Loucy (cell line): ENCODE measurements at regions not wholly inside any gene's neighbourhood (a gene's known extent, or its start where the extent isn't known, plus 50 kb on each side); places are given as distances from the start of the nearest gene placed in this dataset.

Experiments
- H2AFZ ChIP-seq: fragments of 200-600 bp; sonication (generic); 2 replicates; pipeline ENCODE4 v1.6.0; 2016; ENCODE audit warnings: antibody characterized with exemption, mild to moderate bottlenecking, low read length, moderate library complexity
- H3F3A ChIP-seq: fragments of 200-600 bp; 2 replicates; pipeline ENCODE4 v1.6.0; 2016; ENCODE audit warnings: antibody characterized with exemption, low read depth, mild to moderate bottlenecking
- H3K27me3 ChIP-seq: fragments of 200-600 bp; sonication (generic); 2 replicates; pipeline ENCODE4 v1.6.1; 2014; ENCODE audit warnings: low read length, mild to moderate bottlenecking; ENCODE audit not compliant: insufficient read depth, poor library complexity, severe bottlenecking
- H3K36me3 ChIP-seq: fragments of 200-600 bp; sonication (generic); 2 replicates; pipeline ENCODE4 v1.6.1; 2016; ENCODE audit warnings: low read length; ENCODE audit not compliant: insufficient read depth
- H3K4me1 ChIP-seq: fragments of 200-600 bp; sonication (generic); 2 replicates; pipeline ENCODE4 v1.5.1; 2014; ENCODE audit warnings: low read length, mild to moderate bottlenecking; ENCODE audit not compliant: insufficient read depth, poor library complexity, severe bottlenecking
- H3K4me2 ChIP-seq: fragments of 200-600 bp; sonication (generic); 2 replicates; pipeline ENCODE4 v1.6.0; 2014; ENCODE audit warnings: antibody characterized with exemption, low read length, low read depth, mild to moderate bottlenecking; ENCODE audit not compliant: poor library complexity, severe bottlenecking
- H3K4me3 ChIP-seq: fragments of 200-600 bp; sonication (generic); 2 replicates; pipeline ENCODE4 v1.5.1; 2014; ENCODE audit warnings: low read length, mild to moderate bottlenecking, mixed read lengths; ENCODE audit not compliant: poor library complexity, severe bottlenecking
- H3K79me2 ChIP-seq: fragments of 200-600 bp; sonication (generic); 2 replicates; pipeline ENCODE4 v1.6.1; 2014; ENCODE audit warnings: low read length; ENCODE audit not compliant: insufficient read depth
- H3K9ac ChIP-seq: fragments of 200-600 bp; sonication (generic); 2 replicates; pipeline ENCODE4 v1.6.0; 2014; ENCODE audit warnings: mild to moderate bottlenecking, low read depth, low read length, moderate library complexity; ENCODE audit not compliant: poor library complexity, severe bottlenecking
- H3K9me2 ChIP-seq: fragments of 200-600 bp; sonication (generic); replicated peaks from 2 replicates; pipeline ENCODE4 v1.6.1; 2016; ENCODE audit warnings: low read depth, low read length, mixed read lengths
- H3K9me3 ChIP-seq: fragments of 200-600 bp; sonication (generic); 2 replicates; pipeline ENCODE4 v1.6.1; 2014; ENCODE audit warnings: mild to moderate bottlenecking, antibody characterized with exemption, low read length, low read depth; ENCODE audit not compliant: insufficient read depth
- H4K20me1 ChIP-seq: fragments of 200-600 bp; sonication (generic); 2 replicates; pipeline ENCODE4 v1.6.0; 2014; ENCODE audit warnings: antibody characterized with exemption, low read length, mild to moderate bottlenecking; ENCODE audit not compliant: insufficient read depth, poor library complexity, severe bottlenecking
- EZH2phosphoT487 ChIP-seq: fragments of 200-600 bp; IDR thresholded peaks from 2 replicates; pipeline ENCODE4 v1.6.1; 2018; ENCODE audit warnings: antibody characterized with exemption, mild to moderate bottlenecking, moderate library complexity, borderline replicate concordance
- TF ChIP-seq, protein P1 (sequence below): fragments of 200-600 bp; sonication (generic); conservative IDR thresholded peaks from 2 replicates; pipeline ENCODE4 v1.5.1; 2014; ENCODE audit warnings: mild to moderate bottlenecking, antibody characterized with exemption, low read length

DNA sequence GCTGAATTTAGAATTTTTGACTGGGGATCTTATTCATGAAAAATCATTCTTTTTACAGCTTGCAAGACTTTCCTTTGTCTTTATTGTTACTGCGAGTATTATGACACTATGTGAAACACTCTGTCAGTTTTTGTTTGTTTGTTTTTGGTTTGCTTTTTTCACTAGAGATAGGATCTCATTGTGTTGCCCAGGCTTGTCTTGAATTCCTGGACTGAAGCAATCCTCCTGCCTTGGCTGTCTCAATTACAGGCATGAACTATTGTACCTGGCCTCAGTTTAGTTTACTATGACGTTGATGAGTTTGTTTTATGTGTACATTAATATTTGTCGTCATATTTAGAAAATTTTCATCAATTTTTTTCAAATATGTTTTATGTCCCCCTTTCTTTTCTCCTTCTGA is 1030.0 kb upstream of the PRR20A start:
- no peak overlapping the region for H3K4me2 ChIP-seq
- no peaks in the 10 kb centered on the region for H3K9me2 ChIP-seq
- no peaks in the 10 kb centered on the region for H3K27me3 ChIP-seq
- TF ChIP-seq, protein P1, sequence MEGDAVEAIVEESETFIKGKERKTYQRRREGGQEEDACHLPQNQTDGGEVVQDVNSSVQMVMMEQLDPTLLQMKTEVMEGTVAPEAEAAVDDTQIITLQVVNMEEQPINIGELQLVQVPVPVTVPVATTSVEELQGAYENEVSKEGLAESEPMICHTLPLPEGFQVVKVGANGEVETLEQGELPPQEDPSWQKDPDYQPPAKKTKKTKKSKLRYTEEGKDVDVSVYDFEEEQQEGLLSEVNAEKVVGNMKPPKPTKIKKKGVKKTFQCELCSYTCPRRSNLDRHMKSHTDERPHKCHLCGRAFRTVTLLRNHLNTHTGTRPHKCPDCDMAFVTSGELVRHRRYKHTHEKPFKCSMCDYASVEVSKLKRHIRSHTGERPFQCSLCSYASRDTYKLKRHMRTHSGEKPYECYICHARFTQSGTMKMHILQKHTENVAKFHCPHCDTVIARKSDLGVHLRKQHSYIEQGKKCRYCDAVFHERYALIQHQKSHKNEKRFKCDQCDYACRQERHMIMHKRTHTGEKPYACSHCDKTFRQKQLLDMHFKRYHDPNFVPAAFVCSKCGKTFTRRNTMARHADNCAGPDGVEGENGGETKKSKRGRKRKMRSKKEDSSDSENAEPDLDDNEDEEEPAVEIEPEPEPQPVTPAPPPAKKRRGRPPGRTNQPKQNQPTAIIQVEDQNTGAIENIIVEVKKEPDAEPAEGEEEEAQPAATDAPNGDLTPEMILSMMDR, result no peak
- no peaks in the 10 kb centered on the region for H3K4me1 ChIP-seq
- no peaks in the 10 kb centered on the region for H3K36me3 ChIP-seq
- no peaks in the 10 kb centered on the region for H3F3A ChIP-seq
- no peak overlapping the region for H3K4me3 ChIP-seq
- no peaks in the 10 kb centered on the region for H3K9me3 ChIP-seq
- no peaks in the 10 kb centered on the region for H3K79me2 ChIP-seq
- no peaks in the 10 kb centered on the region for H4K20me1 ChIP-seq
- no peak overlapping the region for H3K9ac ChIP-seq
- H2AFZ ChIP-seq, result no peak overlapping the region

DNA sequence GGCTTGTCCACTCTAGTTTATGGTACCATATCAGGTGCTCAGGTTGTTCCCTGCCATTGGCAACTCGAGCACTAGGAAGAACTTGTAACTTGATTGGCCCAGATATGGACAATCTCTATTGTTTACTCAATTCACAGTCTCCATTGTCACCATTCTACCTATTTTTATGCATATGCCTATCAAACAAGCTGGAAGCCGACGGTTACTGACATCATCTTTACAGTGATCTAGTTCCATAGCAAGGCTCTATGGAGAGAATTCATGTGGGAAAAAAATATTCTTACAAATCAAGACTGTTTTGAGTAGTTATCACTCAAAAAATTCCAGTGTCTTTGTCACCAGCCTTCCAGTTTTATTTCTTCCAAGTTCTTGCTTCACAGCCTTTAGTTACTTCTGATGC is 1006.2 kb upstream of the PRR20A start:
- H3K9me3 ChIP-seq, result no peaks in the 10 kb centered on the region
- H4K20me1 ChIP-seq, result no peaks in the 10 kb centered on the region
- no peak for TF ChIP-seq EZH2phosphoT487
- TF ChIP-seq, protein P1, result no peak
- no peaks in the 10 kb centered on the region for H3K27me3 ChIP-seq
- no peaks in the 10 kb centered on the region for H3K9me2 ChIP-seq
- H3F3A ChIP-seq, result no peaks in the 10 kb centered on the region
- H3K4me2 ChIP-seq, result no peak overlapping the region
- no peak overlapping the region for H2AFZ ChIP-seq
- H3K4me1 ChIP-seq, result no peaks in the 10 kb centered on the region
- H3K4me3 ChIP-seq, result no peak overlapping the region
- no peaks in the 10 kb centered on the region for H3K36me3 ChIP-seq
- no peak overlapping the region for H3K9ac ChIP-seq
- H3K79me2 ChIP-seq, result no peaks in the 10 kb centered on the region

GRCh38 chr13:56166864-56167263 is 973.9 kb upstream of the PRR20A start:
- H3K9ac ChIP-seq, result no peak overlapping the region

More at GRCh38 chr13:56166864-56167263, 973.9 kb upstream of the PRR20A start:
- no peak for TF ChIP-seq EZH2phosphoT487
- TF ChIP-seq, protein P1, result no peak
- Histone ChIP-seq H3K79me2 (no peaks in the 10 kb centered on the region), H3K9me3 (no peaks in the 10 kb centered on the region), H3K4me2 (no peak overlapping the region), H4K20me1 (no peaks in the 10 kb centered on the region), H3F3A (no peaks in the 10 kb centered on the region), H3K4me1 (no peaks in the 10 kb centered on the region), H3K36me3 (no peaks in the 10 kb centered on the region), H3K4me3 (no peak overlapping the region), H3K27me3 (no peaks in the 10 kb centered on the region), H2AFZ (no peak overlapping the region), H3K9me2 (no peaks in the 10 kb centered on the region)
